ENCODE measurements at regions not wholly inside any gene's neighbourhood (a gene's known extent, or its start where the extent isn't known, plus 50 kb on each side); places are given as distances from the start of the nearest gene placed in this dataset.

DNA sequence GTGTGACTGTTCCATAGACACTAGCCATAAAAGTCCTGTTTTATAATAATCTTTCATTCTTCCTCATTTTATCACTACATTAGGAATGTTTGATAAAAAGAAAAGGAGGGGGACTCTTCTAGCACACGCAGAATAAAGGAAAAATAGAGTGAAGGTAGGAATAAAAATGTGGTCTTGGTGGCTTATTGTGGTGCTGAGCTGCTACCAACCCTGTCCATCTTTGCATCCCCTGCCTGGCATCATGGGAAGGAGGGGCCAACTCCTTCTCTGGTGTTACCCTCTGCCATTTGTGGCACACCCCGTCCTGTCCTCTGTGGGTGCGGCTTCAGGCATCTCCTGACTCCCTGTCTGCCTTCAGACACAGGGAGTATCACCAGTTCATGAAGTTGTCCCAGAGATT is 104.9 kb upstream of the ZNF536 start:
- TF ChIP-seq, protein P1, sequence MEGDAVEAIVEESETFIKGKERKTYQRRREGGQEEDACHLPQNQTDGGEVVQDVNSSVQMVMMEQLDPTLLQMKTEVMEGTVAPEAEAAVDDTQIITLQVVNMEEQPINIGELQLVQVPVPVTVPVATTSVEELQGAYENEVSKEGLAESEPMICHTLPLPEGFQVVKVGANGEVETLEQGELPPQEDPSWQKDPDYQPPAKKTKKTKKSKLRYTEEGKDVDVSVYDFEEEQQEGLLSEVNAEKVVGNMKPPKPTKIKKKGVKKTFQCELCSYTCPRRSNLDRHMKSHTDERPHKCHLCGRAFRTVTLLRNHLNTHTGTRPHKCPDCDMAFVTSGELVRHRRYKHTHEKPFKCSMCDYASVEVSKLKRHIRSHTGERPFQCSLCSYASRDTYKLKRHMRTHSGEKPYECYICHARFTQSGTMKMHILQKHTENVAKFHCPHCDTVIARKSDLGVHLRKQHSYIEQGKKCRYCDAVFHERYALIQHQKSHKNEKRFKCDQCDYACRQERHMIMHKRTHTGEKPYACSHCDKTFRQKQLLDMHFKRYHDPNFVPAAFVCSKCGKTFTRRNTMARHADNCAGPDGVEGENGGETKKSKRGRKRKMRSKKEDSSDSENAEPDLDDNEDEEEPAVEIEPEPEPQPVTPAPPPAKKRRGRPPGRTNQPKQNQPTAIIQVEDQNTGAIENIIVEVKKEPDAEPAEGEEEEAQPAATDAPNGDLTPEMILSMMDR (IDR thresholded peaks at IDR 0.05): no peak
- TF ChIP-seq POLR2A (IDR thresholded peaks at IDR 0.05): no peak

All from body of pancreas (tissue), 4 donors.